Calu3 (cell line): ENCODE measurements at regions not wholly inside any gene's neighbourhood (a gene's known extent, or its start where the extent isn't known, plus 50 kb on each side); places are given as distances from the start of the nearest gene placed in this dataset.

Source experiments
- BruUV-seq: library from RNA; stranded (reverse); fragments of 400-500 nt; replicated peaks from 2 replicates; lab custom pipeline; 2021; lab: Mats Ljungman, UMichigan
- CTCF ChIA-PET: fragments of 300-600 bp; sonication (Branson Sonifier 250); formaldehyde crosslinking; loops from one replicate; lab custom pipeline; 2022; ENCODE audit warnings: antibody characterized with exemption; lab: Charles Lee
- DNase-seq: peaks from one replicate; pipeline ENCODE4 v3.0.0; 2022
- H3K27ac Mint-ChIP-seq: one replicate; pipeline ENCODE4 v1.8.0; 2022; ENCODE audit warnings: mixed read lengths; ENCODE audit not compliant: unreplicated experiment
- H3K27me3 Mint-ChIP-seq: one replicate; pipeline ENCODE4 v1.8.0; 2022; ENCODE audit warnings: mixed read lengths; ENCODE audit not compliant: unreplicated experiment
- H3K36me3 Mint-ChIP-seq: one replicate; pipeline ENCODE4 v1.8.0; 2022; ENCODE audit warnings: mild to moderate bottlenecking, moderate library complexity, mixed read lengths; ENCODE audit not compliant: insufficient read depth, unreplicated experiment
- H3K4me1 Mint-ChIP-seq: one replicate; pipeline ENCODE4 v1.8.0; 2022; ENCODE audit warnings: mild to moderate bottlenecking, low read depth, mixed read lengths; ENCODE audit not compliant: unreplicated experiment
- H3K4me3 Mint-ChIP-seq: one replicate; pipeline ENCODE4 v1.8.0; 2022; ENCODE audit warnings: mild to moderate bottlenecking, low read depth, moderate library complexity, mixed read lengths; ENCODE audit not compliant: unreplicated experiment
- H3K9me3 Mint-ChIP-seq: one replicate; pipeline ENCODE4 v1.8.0; 2022; ENCODE audit warnings: low read depth, mixed read lengths; ENCODE audit not compliant: unreplicated experiment
- CTCF ChIP-seq: fragments of 200-600 bp; IDR thresholded peaks from one replicate; pipeline ENCODE4 v1.8.0; 2022; ENCODE audit warnings: antibody characterized with exemption; ENCODE audit not compliant: unreplicated experiment
- intact Hi-C: fragments of 100-400 bp; cut with micrococcal nuclease; formaldehyde crosslinking; loops from one replicate; pipeline ENCODE4 v1.10.0; 2022; ENCODE audit not compliant: unreplicated experiment

GRCh38 chrX:46447384-46447783 lies 97.8 kb downstream of the ZNF674 start:
- no TSS peak for BruUV-seq

GRCh38 chrX:46446727-46447378 lies 98.4 kb downstream of the ZNF674 start:
- intact Hi-C loops: no loop called here

More at GRCh38 chrX:46447384-46447783, 97.8 kb downstream of the ZNF674 start:
- no peak for TF ChIP-seq CTCF
- intact Hi-C loops: no loop called here
- peaks cover 11% of the 10 kb centered on the region for H3K4me1 Mint-ChIP-seq
- H3K27me3 Mint-ChIP-seq: no peaks in the 10 kb centered on the region
- peak overlapping the region; percentile 92 for H3K27ac Mint-ChIP-seq
- peak overlapping the region; percentile 94 for H3K4me3 Mint-ChIP-seq
- H3K9me3 Mint-ChIP-seq: no peaks in the 10 kb centered on the region
- peaks cover 43% of the 10 kb centered on the region for H3K36me3 Mint-ChIP-seq
- no peak for DNase-seq
- CTCF ChIA-PET: no interaction called here

GRCh38 chrX:46444011-46444410 lies 101.2 kb downstream of the ZNF674 start:
- Mint-ChIP-seq H3K27me3 (no peaks in the 10 kb centered on the region), H3K27ac (peak overlapping the region; percentile 23), H3K4me3 (no peak overlapping the region), H3K4me1 (peaks cover 11% of the 10 kb centered on the region), H3K36me3 (peaks cover 23% of the 10 kb centered on the region), H3K9me3 (no peaks in the 10 kb centered on the region)
- peak; percentile 36 for DNase-seq
- TF ChIP-seq CTCF: no peak
- CTCF ChIA-PET: no interaction called here
- intact Hi-C loops: no loop called here
- no TSS peak for BruUV-seq

More at GRCh38 chrX:46446727-46447378, 98.4 kb downstream of the ZNF674 start:
- Mint-ChIP-seq H3K27me3 (no peaks in the 10 kb centered on the region), H3K4me3 (peak overlapping the region; percentile 94), H3K27ac (peak overlapping the region; percentile 92), H3K36me3 (peaks cover 38% of the 10 kb centered on the region), H3K9me3 (no peaks in the 10 kb centered on the region), H3K4me1 (peaks cover 11% of the 10 kb centered on the region)
- DNase-seq: peak; percentile 89
- no TSS peak for BruUV-seq
- TF ChIP-seq CTCF: no peak
- CTCF ChIA-PET: no interaction called here

- BruUV-seq: no TSS peak
- no peaks in the 10 kb centered on the region for H3K27me3 Mint-ChIP-seq
- no peak for TF ChIP-seq CTCF
- intact Hi-C loops: no loop called here
- H3K27ac Mint-ChIP-seq: no peak overlapping the region
- H3K36me3 Mint-ChIP-seq: no peaks in the 10 kb centered on the region
- peaks cover 3% of the 10 kb centered on the region for H3K9me3 Mint-ChIP-seq
- no peak for DNase-seq
- no peaks in the 10 kb centered on the region for H3K4me1 Mint-ChIP-seq
- CTCF ChIA-PET: no interaction called here
- no peak overlapping the region for H3K4me3 Mint-ChIP-seq
Measured at GRCh38 chrX:46436744-46437143, 108.5 kb downstream of the ZNF674 start.
